ENCODE measurements at regions not wholly inside any gene's neighbourhood (a gene's known extent, or its start where the extent isn't known, plus 50 kb on each side); places are given as distances from the start of the nearest gene placed in this dataset.

- Histone ChIP-seq H3K79me2 (ENCODE audit: insufficient read depth, low read length) (no peaks in the 10 kb centered on the region), H3K4me1 (ENCODE audit: control insufficient read depth in 1 of 2, insufficient read depth in 2 of 2, low read length in 2 of 2) (no peaks in the 10 kb centered on the region), H3K9ac (ENCODE audit: insufficient read depth, low read length, poor library complexity, severe bottlenecking) (no peak overlapping the region), H3K9me3 (replicated peaks in 1 of 2; ENCODE audit: control insufficient read depth in 1 of 2, insufficient read depth in 1 of 2, low read length in 2 of 2) (peaks cover 0 to 14% of the 10 kb centered on the region in 2 donors), H3K4me3 (replicated peaks in 1 of 3; ENCODE audit: low read depth in 2 of 3, low read length in 3 of 3) (no peak overlapping the region), H3K27ac (ENCODE audit: low read depth in 1 of 2, low read length in 2 of 2) (no peak overlapping the region), H3K27me3 (ENCODE audit: control insufficient read depth in 2 of 2, insufficient read depth in 2 of 2, low read length in 2 of 2) (no peaks in the 10 kb centered on the region), H4K20me1 (ENCODE audit: insufficient read depth, low read length) (no peaks in the 10 kb centered on the region), H2AFZ (ENCODE audit: insufficient read depth, low read depth, low read length, poor library complexity, severe bottlenecking) (no peak overlapping the region), H3K36me3 (replicated peaks in 1 of 2; ENCODE audit: control insufficient read depth in 1 of 2, insufficient read depth in 2 of 2, low read length in 2 of 2) (no peaks in the 10 kb centered on the region), H3K4me2 (replicated peaks; ENCODE audit: extremely low read depth, low read length, poor library complexity, severe bottlenecking) (no peak overlapping the region)
- no peak for DNase-seq
- TF ChIP-seq CTCF (IDR thresholded peaks at IDR 0.05): no peak
- WGBS (ENCODE audit: insufficient coverage): 100% methylated on average over 1 of the region's 3 CpGs
- H3K4me1 Mint-ChIP-seq: no peaks in the 10 kb centered on the region
- no peaks in the 10 kb centered on the region for H3K36me3 Mint-ChIP-seq
- H3K4me3 Mint-ChIP-seq: peak overlapping the region in 1 of 2 donors; percentile 35
- H3K27me3 Mint-ChIP-seq (ENCODE audit: low read depth in 3 of 3): peaks cover 0 to 1% (median 0%) of the 10 kb centered on the region in 3 donors
- peaks cover 0 to 13% (median 9%) of the 10 kb centered on the region in 7 donors for H3K9me3 Mint-ChIP-seq
- intact Hi-C loops (cut with micrococcal nuclease): no loop called here
- H3K27ac Mint-ChIP-seq: no peak overlapping the region
These were observed 58.7 kb upstream of the ANKRD55 start for GRCh38 chr5:56291661-56292374.

DNA sequence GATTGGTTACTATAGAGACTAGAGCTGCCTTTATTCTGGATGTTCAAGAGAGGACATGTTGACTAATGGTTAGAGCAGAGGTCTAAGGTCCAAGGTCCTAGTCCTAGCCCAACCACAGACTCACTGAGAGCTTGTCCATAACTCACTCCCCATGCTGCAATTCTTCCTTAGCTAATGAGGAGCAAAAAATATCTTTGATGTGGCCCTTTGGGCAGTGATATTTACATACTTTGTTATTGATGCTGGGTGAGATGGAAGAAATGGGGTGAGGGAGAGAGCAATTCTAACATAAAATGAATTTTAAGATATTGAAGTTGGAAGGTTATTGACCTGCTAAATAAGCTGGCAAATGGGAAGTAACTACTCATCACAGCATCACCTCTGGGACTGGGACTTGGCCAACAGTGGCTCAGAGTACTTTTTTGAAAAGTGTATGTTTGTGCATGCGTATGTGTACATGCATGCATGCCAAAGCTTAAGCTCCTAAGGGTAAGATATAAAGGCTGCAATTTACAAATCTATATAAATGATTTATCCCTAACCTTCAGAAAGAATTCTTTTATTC, 58.0 kb upstream of the ANKRD55 start:
- no peaks in the 10 kb centered on the region for H3K36me3 ChIP-seq (replicated peaks in 1 of 2; ENCODE audit: control insufficient read depth in 1 of 2, insufficient read depth in 2 of 2, low read length in 2 of 2)
- H3K27ac ChIP-seq (ENCODE audit: low read depth in 1 of 2, low read length in 2 of 2): no peak overlapping the region
- H4K20me1 ChIP-seq (ENCODE audit: insufficient read depth, low read length): no peaks in the 10 kb centered on the region
- Mint-ChIP-seq H3K4me1 (no peaks in the 10 kb centered on the region), H3K4me3 (no peak overlapping the region), H3K27ac (no peak overlapping the region), H3K36me3 (no peaks in the 10 kb centered on the region), H3K9me3 (peaks cover 0 to 13% (median 7%) of the 10 kb centered on the region in 7 donors), H3K27me3 (ENCODE audit: low read depth in 3 of 3) (peaks cover 0 to 1% (median 0%) of the 10 kb centered on the region in 3 donors)
- H3K9ac ChIP-seq (ENCODE audit: insufficient read depth, low read length, poor library complexity, severe bottlenecking): no peak overlapping the region
- intact Hi-C loops (cut with micrococcal nuclease): no loop called here
- no peak overlapping the region for H3K4me2 ChIP-seq (replicated peaks; ENCODE audit: extremely low read depth, low read length, poor library complexity, severe bottlenecking)
- WGBS (ENCODE audit: insufficient coverage): no CpG with 5 or more reads among the region's 1 CpG
- no peaks in the 10 kb centered on the region for H3K4me1 ChIP-seq (ENCODE audit: control insufficient read depth in 1 of 2, insufficient read depth in 2 of 2, low read length in 2 of 2)
- H2AFZ ChIP-seq (ENCODE audit: insufficient read depth, low read depth, low read length, poor library complexity, severe bottlenecking): no peak overlapping the region
- H3K4me3 ChIP-seq (replicated peaks in 1 of 3; ENCODE audit: low read depth in 2 of 3, low read length in 3 of 3): no peak overlapping the region
- H3K79me2 ChIP-seq (ENCODE audit: insufficient read depth, low read length): no peaks in the 10 kb centered on the region
- no peak for DNase-seq
- no peaks in the 10 kb centered on the region for H3K27me3 ChIP-seq (ENCODE audit: control insufficient read depth in 2 of 2, insufficient read depth in 2 of 2, low read length in 2 of 2)
- TF ChIP-seq CTCF (IDR thresholded peaks at IDR 0.05): no peak
- peaks cover 0 to 14% of the 10 kb centered on the region in 2 donors for H3K9me3 ChIP-seq (replicated peaks in 1 of 2; ENCODE audit: control insufficient read depth in 1 of 2, insufficient read depth in 1 of 2, low read length in 2 of 2)
